ENCODE measurements at regions not wholly inside any gene's neighbourhood (a gene's known extent, or its start where the extent isn't known, plus 50 kb on each side); places are given as distances from the start of the nearest gene placed in this dataset.

- Histone ChIP-seq H3K27me3 (ENCODE audit: control insufficient read depth, insufficient read depth, low read length) (no peaks in the 10 kb centered on the region), H3K36me3 (ENCODE audit: control insufficient read depth, insufficient read depth, low read length) (no peaks in the 10 kb centered on the region), H3K4me3 (ENCODE audit: low read depth, low read length) (no peak overlapping the region)
- no peak for DNase-seq (ENCODE audit: low read depth)
- TF ChIP-seq, protein P1, sequence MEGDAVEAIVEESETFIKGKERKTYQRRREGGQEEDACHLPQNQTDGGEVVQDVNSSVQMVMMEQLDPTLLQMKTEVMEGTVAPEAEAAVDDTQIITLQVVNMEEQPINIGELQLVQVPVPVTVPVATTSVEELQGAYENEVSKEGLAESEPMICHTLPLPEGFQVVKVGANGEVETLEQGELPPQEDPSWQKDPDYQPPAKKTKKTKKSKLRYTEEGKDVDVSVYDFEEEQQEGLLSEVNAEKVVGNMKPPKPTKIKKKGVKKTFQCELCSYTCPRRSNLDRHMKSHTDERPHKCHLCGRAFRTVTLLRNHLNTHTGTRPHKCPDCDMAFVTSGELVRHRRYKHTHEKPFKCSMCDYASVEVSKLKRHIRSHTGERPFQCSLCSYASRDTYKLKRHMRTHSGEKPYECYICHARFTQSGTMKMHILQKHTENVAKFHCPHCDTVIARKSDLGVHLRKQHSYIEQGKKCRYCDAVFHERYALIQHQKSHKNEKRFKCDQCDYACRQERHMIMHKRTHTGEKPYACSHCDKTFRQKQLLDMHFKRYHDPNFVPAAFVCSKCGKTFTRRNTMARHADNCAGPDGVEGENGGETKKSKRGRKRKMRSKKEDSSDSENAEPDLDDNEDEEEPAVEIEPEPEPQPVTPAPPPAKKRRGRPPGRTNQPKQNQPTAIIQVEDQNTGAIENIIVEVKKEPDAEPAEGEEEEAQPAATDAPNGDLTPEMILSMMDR (IDR thresholded peaks at IDR 0.05; ENCODE audit: insufficient read depth, low read length, poor library complexity, severe bottlenecking) = no peak
Measured at GRCh38 chr3:67979342-67979741, 324.9 kb upstream of the SUCLG2 start.

DNA sequence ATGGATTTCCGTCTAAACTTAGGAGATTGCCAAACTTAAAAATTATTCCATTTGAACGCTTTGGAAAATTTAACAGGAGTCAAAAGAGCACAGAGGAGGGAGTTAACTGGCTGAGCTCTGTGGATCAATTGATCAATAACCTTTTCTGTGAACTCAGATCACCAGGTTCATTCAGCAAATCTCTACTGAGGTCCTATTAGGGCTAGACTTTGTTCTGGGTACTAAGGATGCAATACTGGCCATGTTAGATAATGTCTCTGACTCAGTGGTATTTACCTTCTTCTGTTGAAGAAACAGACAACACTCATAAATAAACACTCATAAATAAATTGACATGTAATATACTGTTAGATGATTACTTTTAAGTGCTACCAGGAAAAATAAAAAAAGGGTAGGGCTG, 323.4 kb upstream of the SUCLG2 start:
- no peak for DNase-seq (ENCODE audit: low read depth)
- no peak overlapping the region for H3K4me3 ChIP-seq (ENCODE audit: low read depth, low read length)
- H3K27me3 ChIP-seq (ENCODE audit: control insufficient read depth, insufficient read depth, low read length) = no peaks in the 10 kb centered on the region
- TF ChIP-seq, protein P1 (IDR thresholded peaks at IDR 0.05; ENCODE audit: insufficient read depth, low read length, poor library complexity, severe bottlenecking) = no peak
- H3K36me3 ChIP-seq (ENCODE audit: control insufficient read depth, insufficient read depth, low read length) = no peaks in the 10 kb centered on the region

DNA sequence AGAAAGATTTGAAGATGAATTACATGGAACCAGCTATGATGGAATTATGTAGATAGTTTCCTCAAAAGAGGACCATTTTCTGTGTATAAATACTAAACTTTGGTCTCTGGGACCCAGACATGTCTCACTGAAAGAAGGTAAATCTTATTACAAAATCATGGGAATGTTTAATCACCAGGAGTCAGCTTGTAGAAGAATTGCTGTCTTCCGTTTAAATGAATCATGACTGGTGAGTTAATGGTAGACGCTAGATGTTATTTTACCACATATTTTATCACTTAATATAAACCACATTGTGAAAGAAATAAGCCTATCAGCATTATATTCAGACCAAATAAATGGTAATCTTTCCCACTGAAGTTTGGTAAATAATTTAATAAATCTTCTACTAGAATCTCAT, 322.3 kb upstream of the SUCLG2 start:
- no peak for DNase-seq (ENCODE audit: low read depth)
- Histone ChIP-seq H3K36me3 (ENCODE audit: control insufficient read depth, insufficient read depth, low read length) (no peaks in the 10 kb centered on the region), H3K27me3 (ENCODE audit: control insufficient read depth, insufficient read depth, low read length) (no peaks in the 10 kb centered on the region), H3K4me3 (ENCODE audit: low read depth, low read length) (no peak overlapping the region)
- TF ChIP-seq, protein P1 (IDR thresholded peaks at IDR 0.05; ENCODE audit: insufficient read depth, low read length, poor library complexity, severe bottlenecking) = no peak

- DNase-seq (ENCODE audit: low read depth) = no peak
- H3K36me3 ChIP-seq (ENCODE audit: control insufficient read depth, insufficient read depth, low read length) = no peaks in the 10 kb centered on the region
- TF ChIP-seq, protein P1 (IDR thresholded peaks at IDR 0.05; ENCODE audit: insufficient read depth, low read length, poor library complexity, severe bottlenecking) = no peak
- no peak overlapping the region for H3K4me3 ChIP-seq (ENCODE audit: low read depth, low read length)
- H3K27me3 ChIP-seq (ENCODE audit: control insufficient read depth, insufficient read depth, low read length) = no peaks in the 10 kb centered on the region
Measured at GRCh38 chr3:67964596-67964995, 310.2 kb upstream of the SUCLG2 start.

DNA sequence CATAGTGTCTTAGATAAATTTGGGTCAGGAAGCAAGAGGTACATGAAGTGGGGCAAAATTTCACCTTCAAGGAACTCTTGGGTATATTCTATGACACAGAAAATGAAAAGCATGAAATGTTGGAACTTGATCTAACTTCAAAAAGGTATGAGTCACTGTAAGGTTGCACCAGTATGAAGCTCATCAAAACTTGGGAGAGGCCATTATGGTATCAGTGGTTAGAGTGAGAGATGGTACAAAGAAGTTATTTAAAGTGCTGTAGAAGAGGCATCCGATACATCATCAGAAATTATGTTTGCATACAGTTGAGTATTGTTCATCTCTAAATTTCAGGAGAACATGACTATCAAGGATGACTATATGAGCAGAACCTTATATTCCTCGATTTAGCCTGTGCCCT, 302.9 kb upstream of the SUCLG2 start:
- H3K27me3 ChIP-seq (ENCODE audit: control insufficient read depth, insufficient read depth, low read length) = no peaks in the 10 kb centered on the region
- DNase-seq (ENCODE audit: low read depth) = no peak
- H3K4me3 ChIP-seq (ENCODE audit: low read depth, low read length) = no peak overlapping the region
- no peaks in the 10 kb centered on the region for H3K36me3 ChIP-seq (ENCODE audit: control insufficient read depth, insufficient read depth, low read length)
- TF ChIP-seq, protein P1 (IDR thresholded peaks at IDR 0.05; ENCODE audit: insufficient read depth, low read length, poor library complexity, severe bottlenecking) = no peak

DNA sequence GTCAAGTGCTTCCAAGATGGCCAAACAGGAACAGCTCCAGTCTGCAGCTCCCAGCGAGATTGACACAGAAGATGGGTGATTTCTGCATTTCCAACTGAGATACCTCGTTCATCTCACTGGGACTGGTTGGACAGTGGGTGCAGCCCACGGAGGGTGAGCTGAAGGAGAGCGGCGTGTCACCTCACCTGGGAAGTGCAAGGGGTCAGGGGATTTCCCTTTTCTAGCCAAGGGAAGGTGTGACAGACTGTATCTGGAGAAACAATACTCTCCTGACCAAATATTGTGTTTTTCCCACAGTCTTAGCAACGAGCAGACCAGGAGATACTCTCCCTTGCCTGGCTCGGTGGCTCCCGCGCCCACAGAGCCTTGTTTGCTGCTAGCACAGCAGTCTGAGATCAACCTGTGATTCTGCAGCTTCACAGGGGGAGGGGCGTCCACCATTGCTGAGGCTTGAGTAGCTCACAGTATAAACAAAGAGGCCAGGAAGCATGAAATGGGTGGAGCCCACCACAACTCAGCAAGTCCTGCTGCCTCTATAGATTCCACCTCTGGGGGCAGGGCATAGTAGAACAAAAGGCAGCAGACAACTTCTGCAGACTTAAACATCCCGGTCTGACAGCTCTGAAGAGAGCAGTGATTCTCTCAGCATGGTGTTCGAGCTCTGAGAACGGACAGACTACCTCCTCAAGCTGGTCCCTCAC, 293.5 kb upstream of the SUCLG2 start:
- no peak for DNase-seq (ENCODE audit: low read depth)
- Histone ChIP-seq H3K4me3 (ENCODE audit: low read depth, low read length) (no peak overlapping the region), H3K36me3 (ENCODE audit: control insufficient read depth, insufficient read depth, low read length) (no peaks in the 10 kb centered on the region), H3K27me3 (ENCODE audit: control insufficient read depth, insufficient read depth, low read length) (no peaks in the 10 kb centered on the region)
- TF ChIP-seq, protein P1 (IDR thresholded peaks at IDR 0.05; ENCODE audit: insufficient read depth, low read length, poor library complexity, severe bottlenecking) = no peak

Measured in kidney epithelial cell (primary cell).